H9 (cell line): ENCODE measurements at regions not wholly inside any gene's neighbourhood (a gene's known extent, or its start where the extent isn't known, plus 50 kb on each side); places are given as distances from the start of the nearest gene placed in this dataset.

Source experiments
- DNase-seq: peaks from one replicate; pipeline ENCODE4 v3.0.0-alpha.2; 2017
- H2AFZ ChIP-seq: one replicate; pipeline ENCODE4 v1.6.1; 2013; ENCODE audit warnings: mild to moderate bottlenecking, low read length, control low read depth, moderate library complexity
- H2AK5ac ChIP-seq: 2 replicates; pipeline ENCODE4 v1.6.1; 2013; ENCODE audit warnings: low read length, control low read depth, mixed read lengths; ENCODE audit not compliant: insufficient read length
- H2BK120ac ChIP-seq: one replicate; pipeline ENCODE4 v1.6.1; 2013; ENCODE audit warnings: low read depth, mild to moderate bottlenecking, low read length, control low read depth, inconsistent platforms; ENCODE audit not compliant: poor library complexity, severe bottlenecking
- H2BK12ac ChIP-seq: 2 replicates; pipeline ENCODE4 v1.6.1; 2013; ENCODE audit warnings: low read length, control low read depth, mixed read lengths, low read depth; ENCODE audit not compliant: insufficient read length
- H2BK15ac ChIP-seq: 2 replicates; pipeline ENCODE4 v1.6.1; 2013; ENCODE audit warnings: low read depth, low read length, control low read depth
- H2BK20ac ChIP-seq: one replicate; pipeline ENCODE4 v1.6.1; 2013; ENCODE audit warnings: low read depth, mild to moderate bottlenecking, low read length, control low read depth, inconsistent platforms; ENCODE audit not compliant: poor library complexity, severe bottlenecking
- H2BK5ac ChIP-seq: 2 replicates; pipeline ENCODE4 v1.6.1; 2013; ENCODE audit warnings: low read length, control low read depth, mixed read lengths; ENCODE audit not compliant: insufficient read length
- H3K14ac ChIP-seq: 2 replicates; pipeline ENCODE4 v1.6.1; 2013; ENCODE audit warnings: low read length, control low read depth; ENCODE audit not compliant: insufficient read depth
- H3K18ac ChIP-seq: 2 replicates; pipeline ENCODE4 v1.6.1; 2013; ENCODE audit warnings: low read depth, mild to moderate bottlenecking, mixed read lengths, low read length, control low read depth; ENCODE audit not compliant: insufficient read length
- H3K23ac ChIP-seq: 2 replicates; pipeline ENCODE4 v1.6.1; 2013; ENCODE audit warnings: low read length, control low read depth, mixed read lengths, low read depth; ENCODE audit not compliant: insufficient read length
- H3K23me2 ChIP-seq: 2 replicates; pipeline ENCODE4 v1.6.1; 2013; ENCODE audit warnings: low read depth, mild to moderate bottlenecking, mixed read lengths, low read length, control low read depth; ENCODE audit not compliant: insufficient read length, poor library complexity, severe bottlenecking
- H3K27ac ChIP-seq: 2 replicates; pipeline ENCODE4 v1.5.1; 2013; ENCODE audit warnings: low read length, control low read depth, mixed read lengths, low read depth; ENCODE audit not compliant: insufficient read length
- H3K27me3 ChIP-seq: 2 replicates; pipeline ENCODE4 v1.6.1; 2013; ENCODE audit warnings: low read length, control low read depth, inconsistent platforms; ENCODE audit not compliant: insufficient read depth
- H3K4ac ChIP-seq: 2 replicates; pipeline ENCODE4 v1.6.1; 2013; ENCODE audit warnings: low read depth, mild to moderate bottlenecking, control low read depth, inconsistent platforms, low read length, moderate library complexity
- H3K4me1 ChIP-seq: 2 replicates; pipeline ENCODE4 v1.6.1; 2013; ENCODE audit warnings: low read length, control low read depth, inconsistent platforms; ENCODE audit not compliant: insufficient read depth
- H3K4me2 ChIP-seq: 2 replicates; pipeline ENCODE4 v1.6.1; 2013; ENCODE audit warnings: low read length, control low read depth, mixed read lengths; ENCODE audit not compliant: insufficient read length, insufficient read depth
- H3K56ac ChIP-seq: 2 replicates; pipeline ENCODE4 v1.6.1; 2013; ENCODE audit warnings: low read depth, mild to moderate bottlenecking, mixed read lengths, low read length, control low read depth; ENCODE audit not compliant: insufficient read length
- H3K79me1 ChIP-seq: 2 replicates; pipeline ENCODE4 v1.6.1; 2013; ENCODE audit warnings: low read depth, mild to moderate bottlenecking, moderate library complexity, low read length, control low read depth, inconsistent platforms; ENCODE audit not compliant: insufficient read depth, poor library complexity, severe bottlenecking
- H3K79me2 ChIP-seq: 2 replicates; pipeline ENCODE4 v1.6.1; 2013; ENCODE audit warnings: low read length, control low read depth, inconsistent platforms; ENCODE audit not compliant: insufficient read depth
- H3K9ac ChIP-seq: 2 replicates; pipeline ENCODE4 v1.6.1; 2013; ENCODE audit warnings: low read length, control low read depth, mixed read lengths; ENCODE audit not compliant: insufficient read length; ENCODE audit errors: extremely low read depth
- H3K9me3 ChIP-seq: one replicate; pipeline ENCODE4 v1.6.1; 2013; ENCODE audit warnings: low read depth, low read length, inconsistent platforms; ENCODE audit not compliant: control insufficient read depth
- H3T11ph ChIP-seq: one replicate; pipeline ENCODE4 v1.6.1; 2013; ENCODE audit warnings: mild to moderate bottlenecking, low read length, control low read depth, inconsistent platforms
- H4K20me1 ChIP-seq: one replicate; pipeline ENCODE4 v1.6.1; 2013; ENCODE audit not compliant: control insufficient read depth, insufficient read length, insufficient read depth
- H4K5ac ChIP-seq: 2 replicates; pipeline ENCODE4 v1.6.1; 2013; ENCODE audit warnings: low read depth, mild to moderate bottlenecking, mixed read lengths, low read length, control low read depth; ENCODE audit not compliant: insufficient read length
- H4K8ac ChIP-seq: replicated peaks from 2 replicates; pipeline ENCODE4 v1.6.1; 2013; ENCODE audit warnings: low read length, control low read depth, mixed read lengths, low read depth; ENCODE audit not compliant: insufficient read length
- H4K91ac ChIP-seq: 2 replicates; pipeline ENCODE4 v1.6.1; 2013; ENCODE audit warnings: low read depth, mild to moderate bottlenecking, moderate library complexity, mixed read lengths, low read length, control low read depth; ENCODE audit not compliant: insufficient read length
- H3K27ac Mint-ChIP-seq, 3 experiments: 2 replicates in 2 of 3; 3 replicates in 1 of 3; pipeline ENCODE4 v1.8.0; 2020 to 2021; ENCODE audit warnings: mixed read lengths in 3 of 3, mild to moderate bottlenecking in 1 of 3, moderate library complexity in 1 of 3
- H3K27me3 Mint-ChIP-seq: 2 replicates; pipeline ENCODE4 v1.8.0; 2021; ENCODE audit warnings: low read depth, mild to moderate bottlenecking, moderate library complexity, mixed read lengths
- H3K36me3 Mint-ChIP-seq, 3 experiments: 2 replicates in 2 of 3; 3 replicates in 1 of 3; pipeline ENCODE4 v1.8.0; 2020 to 2021; ENCODE audit warnings: low read depth in 3 of 3, mixed read lengths in 3 of 3; ENCODE audit not compliant: insufficient read depth in 1 of 3
- H3K4me1 Mint-ChIP-seq, 2 experiments: 2 replicates each; pipeline ENCODE4 v1.8.0; 2020; ENCODE audit warnings: mixed read lengths in 2 of 2
- H3K4me3 Mint-ChIP-seq, 2 experiments: 2 replicates in 1 of 2; 3 replicates in 1 of 2; pipeline ENCODE4 v1.8.0; 2020 to 2021; ENCODE audit warnings: mild to moderate bottlenecking in 2 of 2, mixed read lengths in 2 of 2, moderate library complexity in 1 of 2
- H3K9me3 Mint-ChIP-seq, 2 experiments: 2 replicates in 1 of 2; 3 replicates in 1 of 2; pipeline ENCODE4 v1.8.0; 2020; ENCODE audit warnings: mild to moderate bottlenecking in 2 of 2, mixed read lengths in 2 of 2, moderate library complexity in 1 of 2
- TF ChIP-seq, protein P1 (sequence below): fragments of 200-600 bp; sonication (generic); conservative IDR thresholded peaks from 3 replicates; pipeline ENCODE4 v1.8.0; 2021; ENCODE audit warnings: antibody characterized with exemption, mild to moderate bottlenecking

DNA sequence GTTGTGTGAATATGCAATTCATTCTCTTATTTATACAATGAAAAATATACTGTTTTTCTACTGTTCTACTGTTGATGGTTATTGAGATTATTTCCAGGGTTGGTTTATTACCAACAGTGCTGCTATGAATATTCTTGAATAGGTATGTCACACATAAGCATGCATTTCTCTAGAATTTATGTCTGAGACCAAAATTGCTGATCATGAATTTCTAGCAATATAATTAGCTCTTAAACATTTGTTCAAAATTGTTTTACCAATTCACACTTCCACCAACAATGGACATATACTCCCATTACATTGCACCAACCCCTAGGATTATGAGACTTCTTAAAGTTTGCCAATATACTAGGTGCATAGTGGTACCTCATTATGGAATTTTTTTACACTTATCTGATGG lies 164.1 kb upstream of the KCNQ5 start:
- H3K79me2 ChIP-seq = no peaks in the 10 kb centered on the region
- no peaks in the 10 kb centered on the region for H4K20me1 ChIP-seq
- H3K18ac ChIP-seq = no peak overlapping the region
- no peak for DNase-seq
- Mint-ChIP-seq H3K9me3 (no peaks in the 10 kb centered on the region; a peak in 1 of 5 replicates), H3K36me3 (no peaks in the 10 kb centered on the region), H3K4me1 (no peaks in the 10 kb centered on the region), H3K4me3 (no peak overlapping the region), H3K27ac (no peak overlapping the region), H3K27me3 (no peaks in the 10 kb centered on the region)
- H3K4ac ChIP-seq = no peak overlapping the region
- no peak overlapping the region for H2BK5ac ChIP-seq
- H2BK12ac ChIP-seq = no peak overlapping the region
- no peaks in the 10 kb centered on the region for H3K27me3 ChIP-seq
- H2BK20ac ChIP-seq = no peak overlapping the region
- H2AK5ac ChIP-seq = no peak overlapping the region
- no peak overlapping the region for H4K91ac ChIP-seq
- no peak overlapping the region for H2BK120ac ChIP-seq
- no peak overlapping the region for H3K56ac ChIP-seq
- H3K9ac ChIP-seq = no peak overlapping the region
- H2BK15ac ChIP-seq = no peak overlapping the region
- H3K4me2 ChIP-seq = no peak overlapping the region
- no peak overlapping the region for H4K8ac ChIP-seq
- no peak overlapping the region for H3K27ac ChIP-seq
- no peak overlapping the region for H3T11ph ChIP-seq
- TF ChIP-seq, protein P1, sequence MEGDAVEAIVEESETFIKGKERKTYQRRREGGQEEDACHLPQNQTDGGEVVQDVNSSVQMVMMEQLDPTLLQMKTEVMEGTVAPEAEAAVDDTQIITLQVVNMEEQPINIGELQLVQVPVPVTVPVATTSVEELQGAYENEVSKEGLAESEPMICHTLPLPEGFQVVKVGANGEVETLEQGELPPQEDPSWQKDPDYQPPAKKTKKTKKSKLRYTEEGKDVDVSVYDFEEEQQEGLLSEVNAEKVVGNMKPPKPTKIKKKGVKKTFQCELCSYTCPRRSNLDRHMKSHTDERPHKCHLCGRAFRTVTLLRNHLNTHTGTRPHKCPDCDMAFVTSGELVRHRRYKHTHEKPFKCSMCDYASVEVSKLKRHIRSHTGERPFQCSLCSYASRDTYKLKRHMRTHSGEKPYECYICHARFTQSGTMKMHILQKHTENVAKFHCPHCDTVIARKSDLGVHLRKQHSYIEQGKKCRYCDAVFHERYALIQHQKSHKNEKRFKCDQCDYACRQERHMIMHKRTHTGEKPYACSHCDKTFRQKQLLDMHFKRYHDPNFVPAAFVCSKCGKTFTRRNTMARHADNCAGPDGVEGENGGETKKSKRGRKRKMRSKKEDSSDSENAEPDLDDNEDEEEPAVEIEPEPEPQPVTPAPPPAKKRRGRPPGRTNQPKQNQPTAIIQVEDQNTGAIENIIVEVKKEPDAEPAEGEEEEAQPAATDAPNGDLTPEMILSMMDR = no peak
- H2AFZ ChIP-seq = no peak overlapping the region
- no peaks in the 10 kb centered on the region for H3K9me3 ChIP-seq
- no peaks in the 10 kb centered on the region for H3K4me1 ChIP-seq
- H3K23ac ChIP-seq = no peak overlapping the region
- H3K79me1 ChIP-seq = no peaks in the 10 kb centered on the region
- no peaks in the 10 kb centered on the region for H3K23me2 ChIP-seq
- H4K5ac ChIP-seq = no peak overlapping the region
- no peak overlapping the region for H3K14ac ChIP-seq
